DND-41 (cell line): ENCODE measurements at regions not wholly inside any gene's neighbourhood (a gene's known extent, or its start where the extent isn't known, plus 50 kb on each side); places are given as distances from the start of the nearest gene placed in this dataset.

Source experiments
- ATAC-seq: fragments of 200-7000 bp; cut with Tn5 transposase; 3 replicates; pipeline ENCODE4 v1.9.1; 2021; ENCODE audit warnings: low read depth; ENCODE audit not compliant: insufficient read depth
- DNase-seq: peaks from one replicate; pipeline ENCODE4 v3.0.0-alpha.2; 2020
- H2AFZ ChIP-seq: 2 replicates; pipeline ENCODE4 v1.6.0; 2012; ENCODE audit warnings: low read depth, low read length
- H3K27ac ChIP-seq: 2 replicates; pipeline ENCODE4 v1.5.1; 2012; ENCODE audit warnings: low read length, inconsistent platforms
- H3K27me3 ChIP-seq: fragments of 200-600 bp; sonication (generic); 2 replicates; pipeline ENCODE4 v1.6.0; 2012; ENCODE audit warnings: low read length, mild to moderate bottlenecking, inconsistent platforms; ENCODE audit not compliant: insufficient read depth, poor library complexity
- H3K36me3 ChIP-seq: 2 replicates; pipeline ENCODE4 v1.5.1; 2012; ENCODE audit warnings: low read length, inconsistent platforms; ENCODE audit not compliant: insufficient read depth
- H3K4me1 ChIP-seq: 2 replicates; pipeline ENCODE4 v1.5.1; 2012; ENCODE audit warnings: mild to moderate bottlenecking, low read length; ENCODE audit not compliant: insufficient read depth
- H3K4me2 ChIP-seq: 2 replicates; pipeline ENCODE4 v1.6.0; 2012; ENCODE audit warnings: mild to moderate bottlenecking, moderate library complexity, low read length, inconsistent platforms; ENCODE audit not compliant: insufficient read depth
- H3K4me3 ChIP-seq, 2 experiments: fragments of 200-600 bp in 1 of 2; shearing (Covaris generic) in 1 of 2; 2 replicates each; pipeline ENCODE4 v1.5.1; 2012 to 2016; ENCODE audit warnings: inconsistent platforms in 2 of 2, low read length in 2 of 2, mild to moderate bottlenecking in 2 of 2, low read depth in 1 of 2, moderate library complexity in 1 of 2
- H3K79me2 ChIP-seq: 2 replicates; pipeline ENCODE4 v1.6.0; 2012; ENCODE audit warnings: low read length, inconsistent platforms; ENCODE audit not compliant: insufficient read depth
- H3K9ac ChIP-seq: 2 replicates; pipeline ENCODE4 v1.6.0; 2012; ENCODE audit warnings: low read depth, mild to moderate bottlenecking, inconsistent platforms, low read length, moderate library complexity
- H3K9me3 ChIP-seq: 2 replicates; pipeline ENCODE4 v1.5.1; 2012; ENCODE audit warnings: low read length, moderate library complexity, mild to moderate bottlenecking, inconsistent platforms; ENCODE audit not compliant: insufficient read depth, severe bottlenecking
- H4K20me1 ChIP-seq: 2 replicates; pipeline ENCODE4 v1.6.0; 2012; ENCODE audit warnings: low read length; ENCODE audit not compliant: insufficient read depth
- CTCF ChIP-seq: IDR thresholded peaks from 2 replicates; pipeline ENCODE4 v1.5.1; 2012; ENCODE audit warnings: borderline replicate concordance, low read length, moderate library complexity, mild to moderate bottlenecking; ENCODE audit not compliant: poor library complexity, severe bottlenecking; ENCODE audit errors: extremely low read depth
- EZH2 ChIP-seq: IDR thresholded peaks from 3 replicates; pipeline ENCODE4 v1.6.1; 2012; ENCODE audit warnings: borderline replicate concordance, low read depth, mild to moderate bottlenecking, moderate library complexity, low read length, inconsistent platforms; ENCODE audit not compliant: severe bottlenecking

- TF ChIP-seq EZH2 (no peak), CTCF (no peak)
- Histone ChIP-seq H3K27me3 (no peaks in the 10 kb centered on the region), H2AFZ (no peak overlapping the region), H3K27ac (no peak overlapping the region), H4K20me1 (no peaks in the 10 kb centered on the region), H3K9me3 (no peaks in the 10 kb centered on the region), H3K79me2 (no peaks in the 10 kb centered on the region), H3K4me2 (no peak overlapping the region), H3K9ac (no peak overlapping the region), H3K4me3 (no peak overlapping the region), H3K4me1 (no peaks in the 10 kb centered on the region), H3K36me3 (no peaks in the 10 kb centered on the region)
- ATAC-seq (no peak), DNase-seq (no peak)
Observed at GRCh38 chr4:186424745-186425144, 130.6 kb downstream of the MTNR1A start.

- Histone ChIP-seq H3K9me3 (no peaks in the 10 kb centered on the region), H3K27me3 (no peaks in the 10 kb centered on the region), H3K4me1 (no peaks in the 10 kb centered on the region), H3K9ac (no peak overlapping the region), H2AFZ (no peak overlapping the region), H3K4me2 (no peak overlapping the region), H3K36me3 (no peaks in the 10 kb centered on the region), H3K27ac (no peak overlapping the region), H3K4me3 (no peak overlapping the region), H4K20me1 (no peaks in the 10 kb centered on the region), H3K79me2 (no peaks in the 10 kb centered on the region)
- TF ChIP-seq CTCF, result no peak
- no peak for TF ChIP-seq EZH2
- no peak for DNase-seq
- ATAC-seq, result no peak
Observed at GRCh38 chr4:186422296-186422695, 133.1 kb downstream of the MTNR1A start.

GRCh38 chr4:186416451-186417060 is 138.8 kb downstream of the MTNR1A start:
- Histone ChIP-seq H3K79me2 (no peaks in the 10 kb centered on the region), H2AFZ (no peak overlapping the region), H3K27ac (no peak overlapping the region), H3K4me2 (no peak overlapping the region), H3K27me3 (no peaks in the 10 kb centered on the region), H4K20me1 (no peaks in the 10 kb centered on the region), H3K36me3 (no peaks in the 10 kb centered on the region), H3K4me1 (no peaks in the 10 kb centered on the region), H3K9me3 (no peaks in the 10 kb centered on the region), H3K9ac (no peak overlapping the region), H3K4me3 (no peak overlapping the region)
- ATAC-seq (no peak), DNase-seq (no peak)
- TF ChIP-seq CTCF (no peak), EZH2 (no peak)

GRCh38 chr4:186414390-186414789 is 141.0 kb downstream of the MTNR1A start:
- DNase-seq (no peak), ATAC-seq (no peak)
- H3K9ac ChIP-seq, result no peak overlapping the region
- no peaks in the 10 kb centered on the region for H3K9me3 ChIP-seq
- no peak overlapping the region for H3K4me2 ChIP-seq
- no peak for TF ChIP-seq EZH2
- no peak for TF ChIP-seq CTCF
- no peaks in the 10 kb centered on the region for H4K20me1 ChIP-seq
- no peak overlapping the region for H3K27ac ChIP-seq
- H3K79me2 ChIP-seq, result no peaks in the 10 kb centered on the region
- H3K4me3 ChIP-seq, result no peak overlapping the region
- H3K27me3 ChIP-seq, result no peaks in the 10 kb centered on the region
- H2AFZ ChIP-seq, result no peak overlapping the region
- no peaks in the 10 kb centered on the region for H3K36me3 ChIP-seq
- H3K4me1 ChIP-seq, result no peaks in the 10 kb centered on the region
